Fibroblast of the aortic adventitia (primary cell): ENCODE measurements at regions not wholly inside any gene's neighbourhood (a gene's known extent, or its start where the extent isn't known, plus 50 kb on each side); places are given as distances from the start of the nearest gene placed in this dataset.

Experiments
- DNase-seq: peaks from one replicate; pipeline ENCODE4 v3.0.0-alpha.2; 2010; ENCODE audit warnings: low read depth
- H3K4me3 ChIP-seq: 2 replicates; pipeline ENCODE4 v1.5.1; 2011; ENCODE audit warnings: low read depth, mild to moderate bottlenecking, control low read depth, low read length, moderate library complexity
- CTCF ChIP-seq: IDR thresholded peaks from 2 replicates; pipeline ENCODE4 v1.5.1; 2011; ENCODE audit warnings: mild to moderate bottlenecking, low read length, control low read depth, inconsistent platforms; ENCODE audit not compliant: insufficient read depth

- no peak overlapping the region for H3K4me3 ChIP-seq
- DNase-seq, result no peak
- no peak for TF ChIP-seq CTCF
Observed at GRCh38 chr17:17426184-17426583, 50.6 kb upstream of the MED9 start.
